HG03025 (cell line): ENCODE measurements at regions not wholly inside any gene's neighbourhood (a gene's known extent, or its start where the extent isn't known, plus 50 kb on each side); places are given as distances from the start of the nearest gene placed in this dataset.
A peak's percentile ranks its signal among the peaks of the same experiment; 100 is the strongest.
"Not testable (repeated sequence)": the region's sequence is repeated elsewhere in the genome, so short reads cannot be mapped to it uniquely, and the experiment has no call there.

ENCODE experiments used
- ATAC-seq: cut with Tn5 transposase; IDR thresholded peaks from one replicate; pipeline ENCODE4 v1.9.1; 2021; ENCODE audit warnings: mild to moderate bottlenecking, moderate library complexity; ENCODE audit not compliant: unreplicated experiment, low FRiP score

DNA sequence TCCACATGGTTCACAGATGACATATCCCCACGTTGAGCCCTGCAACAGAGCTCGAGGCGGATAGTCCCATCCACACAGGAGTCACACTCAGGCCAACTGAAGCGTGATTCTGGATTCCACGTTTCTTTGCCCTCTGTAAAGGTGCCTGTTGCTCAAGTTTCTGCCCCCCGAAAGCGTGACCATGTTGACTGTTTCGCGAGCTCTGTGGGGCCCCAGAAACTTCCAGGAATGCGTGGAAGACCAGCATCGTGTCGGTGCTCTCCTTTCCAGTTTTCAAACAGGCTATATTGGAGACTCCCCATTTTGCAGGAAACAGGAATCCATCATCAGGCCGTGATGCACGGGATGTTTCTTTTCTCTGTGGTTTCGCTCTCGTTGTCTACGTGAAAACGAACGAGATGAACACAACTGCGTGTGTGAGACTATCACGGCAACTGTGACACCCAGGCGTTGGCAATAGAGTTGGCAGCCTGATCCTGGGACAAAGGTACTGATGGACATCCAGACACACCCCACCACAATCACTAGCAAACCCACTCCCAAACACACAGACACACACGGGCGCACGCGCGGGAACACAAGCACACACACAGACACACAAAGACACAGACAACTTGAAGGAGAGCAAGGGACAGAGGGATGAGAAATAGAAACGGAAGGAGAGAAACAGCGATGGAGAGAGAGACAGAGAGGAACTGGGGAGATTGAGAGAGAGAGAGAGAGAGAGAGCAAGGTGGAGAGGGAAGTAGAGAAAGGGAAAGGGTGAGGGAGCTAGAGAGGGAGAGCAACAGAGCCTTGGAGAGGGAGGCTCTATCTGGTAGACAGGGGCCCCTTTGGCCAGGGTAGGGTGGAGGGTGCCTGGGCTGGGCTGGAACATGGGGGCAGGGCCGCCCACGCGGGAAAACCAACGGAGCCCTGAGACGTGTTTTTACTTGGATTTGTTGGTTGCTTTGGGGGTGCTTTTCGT lies 1609.3 kb downstream of the SPATA31A7 start:
- ATAC-seq, result not testable (repeated sequence)

GRCh38 chr9:62799851-62800371 lies 1610.1 kb downstream of the SPATA31A7 start:
- ATAC-seq, result peak; percentile 19

DNA sequence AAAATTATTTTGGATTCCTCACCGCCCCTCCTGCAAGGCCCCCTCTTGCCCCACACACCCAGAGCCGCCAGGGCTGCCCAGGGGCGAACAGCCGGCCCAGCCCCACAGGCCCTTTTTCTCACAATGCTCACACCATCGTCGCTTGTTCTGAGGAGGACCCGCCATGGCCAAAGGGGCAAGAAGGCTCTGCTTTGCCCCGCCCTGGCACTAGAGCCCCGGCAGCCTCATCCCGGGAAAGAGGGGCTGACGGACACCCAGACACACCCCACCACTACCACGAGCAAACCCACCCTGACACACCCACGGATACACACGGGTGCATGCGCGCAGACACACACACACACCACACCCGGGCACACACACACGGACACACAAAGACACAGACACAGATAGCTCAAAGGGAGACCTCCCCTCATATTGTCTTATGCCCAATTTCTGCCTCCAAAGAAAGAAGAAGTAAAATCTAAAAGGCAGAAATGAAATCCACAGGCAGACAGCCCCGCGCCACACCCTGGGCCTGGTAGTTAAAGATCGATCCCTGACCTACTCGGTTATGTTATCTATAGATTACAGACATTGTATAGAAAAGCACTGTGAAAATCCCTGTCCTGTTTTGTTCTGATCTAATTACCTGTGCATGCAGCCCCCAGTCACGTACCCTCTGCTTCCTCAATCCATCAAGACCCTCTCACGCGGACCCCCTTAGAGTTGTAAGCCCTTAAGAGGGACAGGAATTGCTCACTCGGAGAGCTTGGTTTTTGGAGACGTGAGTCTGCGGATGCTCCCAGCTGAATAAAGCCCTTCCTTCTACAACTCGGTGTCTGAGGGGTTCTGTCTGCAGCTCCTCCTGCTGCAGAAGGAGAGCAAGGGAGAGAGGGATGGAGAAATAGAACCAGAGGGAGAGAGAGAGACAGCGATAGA lies 1610.9 kb downstream of the SPATA31A7 start:
- ATAC-seq, result not testable (repeated sequence)

GRCh38 chr9:62801372-62801811 lies 1611.6 kb downstream of the SPATA31A7 start:
- not testable (repeated sequence) for ATAC-seq

- ATAC-seq, result peak; percentile 99
Observed at GRCh38 chr9:62801961-62802718, 1612.3 kb downstream of the SPATA31A7 start.

GRCh38 chr9:62802719-62803079 lies 1612.9 kb downstream of the SPATA31A7 start:
- not testable (repeated sequence) for ATAC-seq

- not testable (repeated sequence) for ATAC-seq
Observed at GRCh38 chr9:62803099-62803498, 1613.3 kb downstream of the SPATA31A7 start.

- ATAC-seq, result not testable (repeated sequence)
Observed at GRCh38 chr9:62804314-62804713, 1614.5 kb downstream of the SPATA31A7 start.

DNA sequence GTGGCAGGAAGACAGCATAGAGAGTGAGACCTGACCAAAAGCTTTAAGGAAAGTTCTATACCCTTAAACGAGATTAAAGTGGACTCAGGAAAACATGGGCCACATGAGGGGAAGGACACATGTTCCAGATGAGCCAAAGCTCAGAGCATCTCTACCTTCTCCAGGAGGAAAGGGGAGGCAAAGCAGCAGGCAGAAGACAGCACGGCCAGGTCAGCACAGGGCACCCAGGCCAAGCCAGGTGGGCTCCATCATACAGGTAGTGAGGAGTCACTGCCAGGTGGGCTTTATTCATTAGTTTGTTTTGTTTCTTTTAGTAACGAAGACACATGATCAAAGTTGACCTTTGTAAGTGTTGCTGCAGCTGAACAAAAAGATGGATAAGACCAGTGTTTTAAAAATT lies 1617.6 kb downstream of the SPATA31A7 start:
- not testable (repeated sequence) for ATAC-seq

DNA sequence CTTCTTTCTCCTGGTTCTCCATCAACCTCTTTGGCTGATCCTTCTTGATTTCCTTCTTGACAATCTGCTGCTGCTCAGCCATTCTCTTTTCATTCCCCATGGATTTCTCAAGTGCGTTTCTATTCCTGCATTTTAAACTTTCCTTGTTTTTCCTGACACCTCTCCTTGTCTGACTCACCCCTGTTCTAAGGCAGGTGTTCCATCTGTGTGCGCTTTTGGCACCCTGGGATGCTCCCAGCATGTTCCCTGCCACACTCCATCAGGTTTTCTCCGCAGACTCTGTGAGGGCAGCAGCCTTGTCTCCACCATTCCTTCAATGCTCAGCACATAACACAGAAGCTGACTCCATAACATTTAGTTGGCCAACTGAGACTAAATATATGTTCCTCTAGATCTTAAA lies 1618.2 kb downstream of the SPATA31A7 start:
- not testable (repeated sequence) for ATAC-seq

DNA sequence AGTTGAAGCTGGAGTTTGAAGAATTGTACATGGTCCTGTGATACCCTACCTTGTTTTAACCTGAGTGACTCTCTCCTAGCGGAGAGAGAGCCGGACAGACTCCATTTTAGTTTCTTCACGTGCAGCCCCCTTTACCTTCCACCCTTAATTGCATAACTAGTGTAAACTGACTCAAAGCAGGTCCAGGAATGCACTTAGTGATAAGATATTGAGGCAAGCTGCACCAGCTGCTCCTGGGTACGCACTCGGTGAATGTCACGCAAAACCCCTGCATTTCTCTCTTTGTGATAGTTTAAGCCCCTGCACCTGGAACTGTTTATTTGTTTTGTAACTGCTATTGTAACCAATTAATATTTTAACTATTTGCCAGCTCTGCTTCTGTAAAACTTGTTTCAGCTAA lies 1620.5 kb downstream of the SPATA31A7 start:
- not testable (repeated sequence) for ATAC-seq

DNA sequence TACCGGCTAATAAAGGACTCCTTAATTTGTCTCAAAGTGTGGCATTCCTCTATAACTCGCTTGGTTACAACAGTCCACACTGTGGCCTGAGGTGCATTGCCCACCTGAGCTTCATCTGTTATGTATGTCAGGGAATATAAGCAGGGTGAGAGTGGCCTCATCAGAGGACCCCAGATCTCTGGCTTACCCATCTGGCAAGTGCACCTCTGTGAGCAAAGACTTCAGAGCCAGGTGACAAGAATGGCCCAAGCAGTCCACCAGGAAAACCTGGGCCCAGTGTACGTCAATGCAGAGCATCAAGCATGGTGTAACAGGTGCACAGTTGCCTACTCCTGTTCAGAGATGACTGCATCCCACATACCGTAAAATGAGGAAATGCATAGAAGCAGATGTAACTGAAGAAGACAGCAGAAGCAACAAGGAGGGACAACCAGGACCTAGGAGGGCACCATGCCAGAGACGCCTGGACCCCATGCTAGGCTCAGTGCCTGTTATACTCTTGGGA lies 1621.0 kb downstream of the SPATA31A7 start:
- ATAC-seq, result not testable (repeated sequence)

DNA sequence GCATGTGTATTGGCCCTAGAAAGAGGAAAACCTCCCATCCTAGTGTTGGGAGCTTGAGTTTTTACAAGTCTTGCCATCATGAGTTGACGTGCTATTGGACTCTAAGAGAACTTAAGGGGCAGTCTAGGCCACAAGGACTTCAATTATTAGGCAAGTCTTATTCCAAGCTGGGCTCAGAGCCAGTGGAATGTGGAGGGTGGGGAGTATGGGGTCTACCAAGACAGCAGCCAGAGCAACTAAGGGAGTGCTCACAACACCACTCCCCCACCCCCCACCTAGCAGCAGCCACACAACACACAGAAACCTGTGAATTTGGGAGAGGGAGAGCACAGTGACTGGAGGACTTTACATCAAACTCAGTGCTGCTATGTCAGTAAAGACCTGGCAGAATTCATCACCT lies 1625.6 kb downstream of the SPATA31A7 start:
- ATAC-seq, result not testable (repeated sequence)

- not testable (repeated sequence) for ATAC-seq
Observed at GRCh38 chr9:62816331-62816730, 1626.5 kb downstream of the SPATA31A7 start.

DNA sequence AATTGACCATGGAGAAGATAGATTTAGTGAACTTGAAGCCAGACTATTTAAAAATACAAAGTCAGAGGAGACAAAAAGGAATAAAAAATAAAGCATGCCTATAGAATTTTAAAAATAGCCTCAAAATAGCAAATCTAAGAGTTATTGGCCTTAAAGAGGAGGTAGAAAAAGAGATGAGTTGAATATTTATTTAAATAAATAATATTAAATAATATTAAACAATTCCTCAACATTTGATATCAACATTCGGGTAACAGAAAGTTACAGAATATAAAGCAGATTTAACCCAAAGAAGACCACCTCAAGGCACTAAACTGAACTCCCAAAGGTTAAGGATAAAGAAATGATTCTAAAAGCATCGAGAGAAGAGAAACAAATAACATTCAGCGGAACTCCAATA lies 1627.4 kb downstream of the SPATA31A7 start:
- ATAC-seq, result not testable (repeated sequence)

DNA sequence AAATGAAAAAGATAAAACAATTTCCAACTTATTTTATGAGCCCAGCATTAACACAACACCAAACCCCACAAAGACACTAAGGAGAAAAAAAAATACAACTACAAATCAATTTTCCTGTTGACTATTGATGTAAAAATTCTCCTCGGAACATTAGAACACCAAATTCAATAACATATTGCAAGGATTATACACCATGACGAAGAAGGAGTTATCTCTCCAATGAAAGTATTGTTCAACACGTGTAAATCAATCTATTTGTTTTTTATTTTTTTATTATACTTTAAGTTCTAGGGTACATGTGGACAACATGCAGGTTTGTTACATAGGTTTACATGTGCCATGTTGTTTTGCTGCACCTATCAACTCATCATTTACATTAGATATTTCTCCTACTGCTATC lies 1632.3 kb downstream of the SPATA31A7 start:
- ATAC-seq, result not testable (repeated sequence)

- ATAC-seq, result not testable (repeated sequence)
Observed at GRCh38 chr9:62827957-62828907, 1638.4 kb downstream of the SPATA31A7 start.

- not testable (repeated sequence) for ATAC-seq
Observed at GRCh38 chr9:62830829-62831459, 1641.1 kb downstream of the SPATA31A7 start.
